ENCODE measurements at regions not wholly inside any gene's neighbourhood (a gene's known extent, or its start where the extent isn't known, plus 50 kb on each side); places are given as distances from the start of the nearest gene placed in this dataset.

DNA sequence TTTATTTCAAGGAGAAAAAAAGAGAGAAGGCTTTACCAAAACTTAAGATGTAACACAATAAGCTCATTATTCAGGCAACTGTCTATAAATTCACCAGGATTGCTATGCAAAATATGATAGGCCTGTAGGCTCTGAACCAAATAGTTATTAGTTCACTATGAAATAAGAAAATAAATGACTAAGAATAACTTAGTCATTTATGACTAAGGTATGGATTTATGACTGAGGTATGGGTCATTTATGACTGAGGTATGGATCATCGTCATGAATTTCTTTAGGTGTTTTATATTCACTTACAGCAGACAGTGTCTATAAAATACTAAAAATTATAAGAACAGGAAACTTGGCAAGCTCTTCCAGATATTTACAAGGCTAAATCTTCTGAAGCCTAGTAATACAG, 52.1 kb upstream of the SNX9 start:
- CTCF ChIA-PET (ENCODE audit: partially characterized antibody): interaction anchor here (1.0 to 2.8 kb wide), 3 partner anchors 8 to 104 kb away, joined by 3 to 13 read pairs (median 10); no protein-coding TSS in a partner anchor
- Histone ChIP-seq H3K79me2 (ENCODE audit: control insufficient read depth in 1 of 2, insufficient read depth in 2 of 2, low read length in 2 of 2) (no peaks in the 10 kb centered on the region), H4K91ac (replicated peaks; ENCODE audit: insufficient read length, low read length) (no peak overlapping the region), H3K23me2 (ENCODE audit: low read depth, low read length) (peaks cover 2% of the 10 kb centered on the region; the same call in 1 of the 2 replicates), H3K4me2 (ENCODE audit: insufficient read depth in 1 of 2, low read depth in 2 of 2, low read length in 2 of 2) (no peak overlapping the region), H3K9me3 (ENCODE audit: insufficient read depth in 2 of 2, low read depth in 1 of 2, low read length in 1 of 2) (no peaks in the 10 kb centered on the region), H3K4me1 (replicated peaks in 1 of 4; ENCODE audit: control insufficient read depth in 3 of 4, insufficient read depth in 4 of 4, low read length in 3 of 4) (peaks cover 3 to 6% (median 3%) of the 10 kb centered on the region in 4 experiments; a peak in 3 of 7 replicates), H3K27ac (ENCODE audit: low read depth, low read length) (no peak overlapping the region), H2BK5ac (ENCODE audit: low read depth, low read length) (no peak overlapping the region), H4K20me1 (replicated peaks in 1 of 2; ENCODE audit: control insufficient read depth in 1 of 2, insufficient read depth in 2 of 2, low read length in 2 of 2) (no peaks in the 10 kb centered on the region), H3K56ac (replicated peaks; ENCODE audit: insufficient read length, low read depth, low read length) (no peak overlapping the region), H2BK15ac (ENCODE audit: low read length) (no peak overlapping the region), H4K5ac (ENCODE audit: insufficient read length, low read depth, low read length) (no peak overlapping the region), H3K18ac (ENCODE audit: extremely low read depth, low read length) (no peak overlapping the region), H2AK5ac (ENCODE audit: low read depth, low read length) (no peak overlapping the region), H3K9ac (replicated peaks in 1 of 4; ENCODE audit: extremely low read depth in 1 of 4, low read depth in 3 of 4, low read length in 3 of 4) (no peak overlapping the region), H2BK120ac (replicated peaks; ENCODE audit: low read depth, low read length) (no peak overlapping the region), H3K14ac (ENCODE audit: insufficient read length) (no peak overlapping the region), H2BK12ac (ENCODE audit: low read depth, low read length) (no peak overlapping the region), H3K36me3 (ENCODE audit: control insufficient read depth in 2 of 4, insufficient read depth in 4 of 4, low read length in 3 of 4) (no peaks in the 10 kb centered on the region), H3K4me3 (ENCODE audit: extremely low read depth in 1 of 4, insufficient read depth in 2 of 4, low read depth in 3 of 4, low read length in 4 of 4) (no peak overlapping the region), H2AFZ (ENCODE audit: low read length) (no peak overlapping the region), H3K4ac (replicated peaks; ENCODE audit: insufficient read length, low read depth, low read length) (no peak overlapping the region), H2BK20ac (ENCODE audit: low read length) (no peak overlapping the region), H3K23ac (ENCODE audit: insufficient read length) (no peak overlapping the region), H3K27me3 (replicated peaks in 1 of 4; ENCODE audit: control insufficient read depth in 3 of 4, extremely low read depth in 1 of 4, insufficient read depth in 3 of 4, low read length in 3 of 4) (no peaks in the 10 kb centered on the region), H4K8ac (ENCODE audit: extremely low read depth, insufficient read depth, low read length) (no peak overlapping the region), H3K79me1 (ENCODE audit: low read depth, low read length) (no peaks in the 10 kb centered on the region)
- WGBS, 2 experiments (ENCODE audit: extremely low coverage in 1 of 2, insufficient coverage in 1 of 2, insufficient read length in 1 of 2, insufficient replicate concordance in 2 of 2, low coverage in 1 of 2, low lambda C conversion rate in 2 of 2, missing lambda C conversion rate in 1 of 2): 96% methylated on average over 1 of the region's 1 CpG; no CpG with 5 or more reads in 1 of the 2 experiments
- DNase-seq (ENCODE audit: low read depth in 1 of 2, low spot score in 2 of 2) (no peak), FAIRE-seq (no peak)
- POLR2A ChIA-PET (ENCODE audit: partially characterized antibody): no interaction called here
- no peak for TF ChIP-seq HDAC2 (IDR thresholded peaks at IDR 0.05; ENCODE audit: borderline replicate concordance in 1 of 2, low read depth in 2 of 2, low read length in 2 of 2)
- no peak for TF ChIP-seq EGR1 (IDR thresholded peaks at IDR 0.05; ENCODE audit: borderline replicate concordance, low read depth, low read length)
- no peak for TF ChIP-seq RAD21 (IDR thresholded peaks at IDR 0.05 in 1 of 2, conservative IDR thresholded peaks at IDR 0.05 in 1 of 2; ENCODE audit: low read depth in 2 of 2, low read length in 2 of 2)
- no peak for TF ChIP-seq JUND (IDR thresholded peaks at IDR 0.05; ENCODE audit: low read length)
